Left lung (tissue), 4 donors: ENCODE measurements at regions not wholly inside any gene's neighbourhood (a gene's known extent, or its start where the extent isn't known, plus 50 kb on each side); places are given as distances from the start of the nearest gene placed in this dataset.

Experiments
- ATAC-seq: fragments of 200-7000 bp; cut with Tn5 transposase; one replicate; pipeline ENCODE4 v1.9.1; 2020; ENCODE audit warnings: moderate library complexity
- DNase-seq, 4 donors: peaks; one replicate each; pipeline ENCODE4 v3.0.0-alpha.2; 2013 to 2020
- H3K27ac ChIP-seq, 2 donors: fragments of 200-600 bp; sonication (generic) in 1 of 2; one replicate each; pipeline versions ENCODE4 v1.5.0 to v1.8.0; 2020 to 2021
- H3K27me3 ChIP-seq, 2 donors: fragments of 200-600 bp; sonication (generic) in 1 of 2; one replicate each; pipeline versions ENCODE4 v1.5.0 to v1.8.0; 2020 to 2021
- H3K36me3 ChIP-seq, 2 donors: fragments of 200-600 bp; sonication (generic) in 1 of 2; one replicate each; pipeline versions ENCODE4 v1.5.0 to v1.8.0; 2020 to 2021
- H3K4me1 ChIP-seq, 2 donors: fragments of 200-600 bp; one replicate each; pipeline ENCODE4 v1.8.0; 2021
- H3K4me3 ChIP-seq, 2 donors: fragments of 200-600 bp; sonication (generic) in 1 of 2; one replicate each; pipeline versions ENCODE4 v1.5.0 to v1.8.0; 2020 to 2021; ENCODE audit warnings: mild to moderate bottlenecking in 1 of 2
- H3K9me3 ChIP-seq, 2 donors: fragments of 200-600 bp; sonication (generic) in 1 of 2; one replicate each; pipeline versions ENCODE4 v1.5.0 to v1.8.0; 2020 to 2021
- intact Hi-C, 2 donors: fragments of 100-400 bp; cut with DNase I; formaldehyde crosslinking; loops; one replicate each; pipeline versions ENCODE4 v1.11.2 to v1.14.2; 2022
- TF ChIP-seq, protein P1 (sequence below), 2 donors: fragments of 200-600 bp; sonication (generic) in 1 of 2; IDR thresholded peaks; one replicate each; pipeline versions ENCODE4 v1.5.0 to v1.8.0; 2021; ENCODE audit warnings: antibody characterized with exemption in 2 of 2
- donor health status: DM: no; HTN: yes; CAD: no.
- donor health status: DM: no; HTN: no; CAD: no.

DNA sequence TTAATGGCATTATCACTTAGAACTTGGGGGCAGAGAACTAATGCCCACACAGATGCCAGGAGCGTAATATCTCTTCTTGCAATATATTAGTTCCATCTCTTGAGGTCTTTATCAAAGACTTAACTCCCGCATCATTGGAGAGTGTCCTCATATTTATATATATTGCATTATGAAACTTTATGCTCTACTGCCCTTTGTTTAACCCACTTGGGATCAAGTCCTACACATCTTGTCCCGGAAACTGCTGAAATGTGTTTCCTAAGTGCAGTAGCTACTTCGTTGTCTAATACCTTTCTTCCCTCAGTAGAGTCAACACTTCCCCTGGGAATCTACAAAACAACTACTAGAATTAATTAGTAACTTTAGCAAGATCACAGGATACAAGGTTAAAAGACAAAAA is 1029.2 kb downstream of the OTOL1 start:
- no peaks in the 10 kb centered on the region for H3K4me1 ChIP-seq
- intact Hi-C loops, result no loop called here
- ATAC-seq, result no peak
- H3K9me3 ChIP-seq, result no peaks in the 10 kb centered on the region
- no peaks in the 10 kb centered on the region for H3K27me3 ChIP-seq
- TF ChIP-seq, protein P1, sequence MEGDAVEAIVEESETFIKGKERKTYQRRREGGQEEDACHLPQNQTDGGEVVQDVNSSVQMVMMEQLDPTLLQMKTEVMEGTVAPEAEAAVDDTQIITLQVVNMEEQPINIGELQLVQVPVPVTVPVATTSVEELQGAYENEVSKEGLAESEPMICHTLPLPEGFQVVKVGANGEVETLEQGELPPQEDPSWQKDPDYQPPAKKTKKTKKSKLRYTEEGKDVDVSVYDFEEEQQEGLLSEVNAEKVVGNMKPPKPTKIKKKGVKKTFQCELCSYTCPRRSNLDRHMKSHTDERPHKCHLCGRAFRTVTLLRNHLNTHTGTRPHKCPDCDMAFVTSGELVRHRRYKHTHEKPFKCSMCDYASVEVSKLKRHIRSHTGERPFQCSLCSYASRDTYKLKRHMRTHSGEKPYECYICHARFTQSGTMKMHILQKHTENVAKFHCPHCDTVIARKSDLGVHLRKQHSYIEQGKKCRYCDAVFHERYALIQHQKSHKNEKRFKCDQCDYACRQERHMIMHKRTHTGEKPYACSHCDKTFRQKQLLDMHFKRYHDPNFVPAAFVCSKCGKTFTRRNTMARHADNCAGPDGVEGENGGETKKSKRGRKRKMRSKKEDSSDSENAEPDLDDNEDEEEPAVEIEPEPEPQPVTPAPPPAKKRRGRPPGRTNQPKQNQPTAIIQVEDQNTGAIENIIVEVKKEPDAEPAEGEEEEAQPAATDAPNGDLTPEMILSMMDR (IDR thresholded peaks at IDR 0.05), result no peak
- no peak for DNase-seq
- H3K27ac ChIP-seq, result no peak overlapping the region
- H3K4me3 ChIP-seq, result no peak overlapping the region
- H3K36me3 ChIP-seq, result no peaks in the 10 kb centered on the region

DNA sequence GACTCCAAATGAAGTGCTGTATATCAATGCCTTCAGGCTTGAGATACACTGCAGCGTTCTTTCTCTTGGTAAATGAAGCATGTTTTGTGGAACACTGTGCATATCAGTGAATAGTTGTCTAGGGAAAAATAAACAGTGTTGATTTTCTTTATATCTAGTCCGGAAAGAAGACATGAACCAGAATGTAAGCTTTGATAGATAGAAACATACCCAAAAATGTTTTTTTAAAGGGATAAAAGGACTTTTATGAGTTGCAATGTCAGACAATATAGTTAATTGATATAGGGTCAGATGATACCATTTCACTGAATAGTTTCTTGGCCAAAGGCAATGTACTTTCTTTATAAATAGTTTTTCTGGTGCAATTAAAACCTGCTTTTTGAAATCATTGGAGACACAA is 1037.8 kb downstream of the OTOL1 start:
- Histone ChIP-seq H3K4me3 (no peak overlapping the region), H3K36me3 (no peaks in the 10 kb centered on the region), H3K27me3 (no peaks in the 10 kb centered on the region), H3K9me3 (no peaks in the 10 kb centered on the region), H3K4me1 (no peaks in the 10 kb centered on the region), H3K27ac (no peak overlapping the region)
- DNase-seq (no peak), ATAC-seq (no peak)
- intact Hi-C loops, result no loop called here
- TF ChIP-seq, protein P1 (IDR thresholded peaks at IDR 0.05), result no peak

DNA sequence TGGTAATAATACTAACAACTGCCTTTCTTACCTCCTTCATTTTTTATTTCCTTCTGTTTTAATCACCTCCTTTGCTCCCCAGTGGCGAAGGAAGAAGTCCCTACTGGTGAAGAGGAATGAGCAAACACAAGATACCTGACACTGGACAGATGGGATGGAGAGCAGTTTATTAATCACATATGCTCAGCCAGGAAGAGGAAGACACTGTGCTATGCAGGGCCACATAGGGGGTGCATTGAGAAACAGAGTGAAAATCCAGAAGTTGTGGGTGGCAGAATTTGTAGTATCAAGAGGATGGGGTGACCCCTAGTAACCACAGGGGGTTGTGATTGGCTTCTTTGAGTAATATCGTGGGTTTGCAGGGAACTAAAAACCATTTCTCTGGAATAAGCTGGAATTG is 1041.9 kb downstream of the OTOL1 start:
- intact Hi-C loops, result no loop called here
- DNase-seq (no peak), ATAC-seq (no peak)
- TF ChIP-seq, protein P1 (IDR thresholded peaks at IDR 0.05), result no peak
- Histone ChIP-seq H3K4me1 (no peaks in the 10 kb centered on the region), H3K27ac (no peak overlapping the region), H3K36me3 (no peaks in the 10 kb centered on the region), H3K9me3 (no peaks in the 10 kb centered on the region), H3K4me3 (no peak overlapping the region), H3K27me3 (no peaks in the 10 kb centered on the region)

DNA sequence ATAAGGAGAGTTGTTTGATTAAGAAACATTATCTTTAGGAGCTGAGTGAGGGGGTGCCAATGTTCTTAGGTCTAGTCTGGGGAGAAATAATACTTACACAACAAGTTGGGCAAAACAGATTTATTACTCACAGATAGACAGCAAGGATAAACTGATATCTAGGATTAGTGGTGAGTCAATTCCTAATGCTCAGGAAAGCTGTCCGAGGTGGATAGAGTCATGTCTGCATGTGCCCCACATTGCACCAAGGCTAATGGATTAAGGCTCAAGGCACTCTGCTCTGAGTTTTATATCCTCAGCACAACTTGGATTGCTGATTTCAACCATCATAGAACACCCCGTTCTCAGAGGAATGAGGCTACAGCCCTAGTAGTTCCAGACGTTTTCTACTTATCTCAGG is 1042.3 kb downstream of the OTOL1 start:
- Histone ChIP-seq H3K4me1 (no peaks in the 10 kb centered on the region), H3K4me3 (no peak overlapping the region)
- intact Hi-C loops, result no loop called here

DNA sequence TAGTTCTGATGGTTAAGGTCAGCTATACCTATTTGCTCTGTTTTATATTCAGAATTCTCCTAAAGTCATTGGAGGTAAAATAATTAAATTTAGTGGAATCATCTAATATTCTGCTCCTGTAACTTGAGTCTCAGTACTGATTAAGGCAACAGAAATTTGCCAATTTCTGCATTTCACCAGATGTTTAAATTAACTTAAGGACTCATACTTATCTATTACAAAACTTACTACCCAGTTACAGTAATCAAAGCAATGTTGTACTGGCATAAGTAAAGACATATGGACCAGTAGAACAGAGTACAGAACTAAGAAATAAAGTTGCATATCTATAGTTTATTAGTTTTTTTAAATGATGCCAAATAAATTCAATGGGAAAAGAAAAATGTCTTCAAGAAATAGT is 1043.8 kb downstream of the OTOL1 start:
- ATAC-seq (no peak), DNase-seq (no peak)
- intact Hi-C loops, result no loop called here
- no peak overlapping the region for H3K4me3 ChIP-seq
- no peaks in the 10 kb centered on the region for H3K9me3 ChIP-seq
- H3K4me1 ChIP-seq, result no peaks in the 10 kb centered on the region
- TF ChIP-seq, protein P1 (IDR thresholded peaks at IDR 0.05), result no peak
- no peaks in the 10 kb centered on the region for H3K36me3 ChIP-seq
- no peak overlapping the region for H3K27ac ChIP-seq
- no peaks in the 10 kb centered on the region for H3K27me3 ChIP-seq

More for the DNA sequence above, 1042.3 kb downstream of the OTOL1 start:
- Histone ChIP-seq H3K9me3 (no peaks in the 10 kb centered on the region), H3K27me3 (no peaks in the 10 kb centered on the region), H3K36me3 (no peaks in the 10 kb centered on the region), H3K27ac (no peak overlapping the region)
- DNase-seq, result no peak
- ATAC-seq, result no peak
- TF ChIP-seq, protein P1 (IDR thresholded peaks at IDR 0.05), result no peak
